ENCODE measurements at regions not wholly inside any gene's neighbourhood (a gene's known extent, or its start where the extent isn't known, plus 50 kb on each side); places are given as distances from the start of the nearest gene placed in this dataset.

DNA sequence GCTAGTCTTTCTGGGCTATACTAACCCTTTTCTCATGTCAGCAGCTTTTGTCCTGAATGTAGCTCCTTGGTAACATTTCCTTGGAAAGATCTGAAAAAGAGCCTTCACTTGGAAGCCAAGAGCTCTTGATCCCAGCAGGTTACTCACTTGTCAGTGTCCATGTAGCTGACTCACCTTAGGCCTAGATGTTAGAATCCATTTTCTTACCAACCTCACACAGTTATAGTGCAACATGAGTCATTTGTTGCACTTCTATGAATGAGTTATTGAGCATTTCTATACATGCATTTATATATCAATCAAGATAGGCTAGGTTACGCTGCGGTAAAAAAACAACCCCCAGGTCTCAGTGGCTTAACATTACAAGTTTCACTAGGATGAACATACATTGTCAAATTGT is 106.8 kb upstream of the SLC7A14 start:
- TF ChIP-seq, protein P1, sequence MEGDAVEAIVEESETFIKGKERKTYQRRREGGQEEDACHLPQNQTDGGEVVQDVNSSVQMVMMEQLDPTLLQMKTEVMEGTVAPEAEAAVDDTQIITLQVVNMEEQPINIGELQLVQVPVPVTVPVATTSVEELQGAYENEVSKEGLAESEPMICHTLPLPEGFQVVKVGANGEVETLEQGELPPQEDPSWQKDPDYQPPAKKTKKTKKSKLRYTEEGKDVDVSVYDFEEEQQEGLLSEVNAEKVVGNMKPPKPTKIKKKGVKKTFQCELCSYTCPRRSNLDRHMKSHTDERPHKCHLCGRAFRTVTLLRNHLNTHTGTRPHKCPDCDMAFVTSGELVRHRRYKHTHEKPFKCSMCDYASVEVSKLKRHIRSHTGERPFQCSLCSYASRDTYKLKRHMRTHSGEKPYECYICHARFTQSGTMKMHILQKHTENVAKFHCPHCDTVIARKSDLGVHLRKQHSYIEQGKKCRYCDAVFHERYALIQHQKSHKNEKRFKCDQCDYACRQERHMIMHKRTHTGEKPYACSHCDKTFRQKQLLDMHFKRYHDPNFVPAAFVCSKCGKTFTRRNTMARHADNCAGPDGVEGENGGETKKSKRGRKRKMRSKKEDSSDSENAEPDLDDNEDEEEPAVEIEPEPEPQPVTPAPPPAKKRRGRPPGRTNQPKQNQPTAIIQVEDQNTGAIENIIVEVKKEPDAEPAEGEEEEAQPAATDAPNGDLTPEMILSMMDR (IDR thresholded peaks at IDR 0.05) = no peak
- no peak for TF ChIP-seq POLR2A (IDR thresholded peaks at IDR 0.05)

All from uterus (tissue), 2 donors.